GM23338 (cell line): ENCODE measurements at regions not wholly inside any gene's neighbourhood (a gene's known extent, or its start where the extent isn't known, plus 50 kb on each side); places are given as distances from the start of the nearest gene placed in this dataset.

ENCODE experiments used
- CREB1 ChIP-seq: fragments of 250-450 bp; sonication (Bioruptor Pico); IDR thresholded peaks from 2 replicates; pipeline ENCODE4 v1.5.0; 2020; ENCODE audit warnings: low read depth, mild to moderate bottlenecking, moderate library complexity
- EZH2 ChIP-seq: fragments of 200-600 bp; sonication (generic); IDR thresholded peaks from one replicate; pipeline ENCODE4 v1.8.0; 2017; ENCODE audit warnings: antibody characterized with exemption, mild to moderate bottlenecking, low read depth; ENCODE audit not compliant: unreplicated experiment
- EZH2phosphoT487 ChIP-seq: fragments of 200-600 bp; sonication (generic); IDR thresholded peaks from one replicate; pipeline ENCODE4 v1.8.1; 2018; ENCODE audit warnings: antibody characterized with exemption; ENCODE audit not compliant: unreplicated experiment
- JUNB ChIP-seq: IDR thresholded peaks from one replicate; pipeline ENCODE4 v1.6.1; 2016; ENCODE audit warnings: antibody characterized with exemption; ENCODE audit not compliant: unreplicated experiment
- NANOG ChIP-seq: IDR thresholded peaks from 2 replicates; pipeline ENCODE4 v1.6.1; 2016; ENCODE audit warnings: antibody characterized with exemption, borderline replicate concordance
- POLR2AphosphoS5 ChIP-seq: IDR thresholded peaks from 2 replicates; pipeline ENCODE4 v1.6.1; 2016; ENCODE audit warnings: antibody characterized with exemption, low read depth
- REST ChIP-seq: IDR thresholded peaks from one replicate; pipeline ENCODE4 v1.6.1; 2018; ENCODE audit warnings: antibody characterized with exemption; ENCODE audit not compliant: unreplicated experiment
- ZNF114 ChIP-seq: fragments of 250-450 bp; sonication (Bioruptor Pico); IDR thresholded peaks from 2 replicates; pipeline ENCODE4 v1.5.0; 2020; ENCODE audit warnings: mild to moderate bottlenecking, moderate library complexity
- TF ChIP-seq, protein P1 (sequence below), 2 experiments: fragments of 200-600 bp in 1 of 2; sonication (generic) in 1 of 2; conservative IDR thresholded peaks; 2 replicates each; pipeline versions ENCODE4 v1.5.1 to v1.6.1; 2016 to 2017; ENCODE audit warnings: antibody characterized with exemption in 2 of 2, low read depth in 2 of 2, mild to moderate bottlenecking in 2 of 2, moderate library complexity in 1 of 2
- TF ChIP-seq, protein P2 (sequence below): IDR thresholded peaks from 2 replicates; pipeline ENCODE4 v1.6.1; 2016; ENCODE audit warnings: antibody characterized with exemption

- TF ChIP-seq EZH2phosphoT487 (no peak), POLR2AphosphoS5 (no peak), ZNF114 (CRISPR knock-in tag) (no peak), EZH2 (no peak), CREB1 (no peak), JUNB (no peak), REST (no peak), NANOG (no peak)
- TF ChIP-seq, protein P1, sequence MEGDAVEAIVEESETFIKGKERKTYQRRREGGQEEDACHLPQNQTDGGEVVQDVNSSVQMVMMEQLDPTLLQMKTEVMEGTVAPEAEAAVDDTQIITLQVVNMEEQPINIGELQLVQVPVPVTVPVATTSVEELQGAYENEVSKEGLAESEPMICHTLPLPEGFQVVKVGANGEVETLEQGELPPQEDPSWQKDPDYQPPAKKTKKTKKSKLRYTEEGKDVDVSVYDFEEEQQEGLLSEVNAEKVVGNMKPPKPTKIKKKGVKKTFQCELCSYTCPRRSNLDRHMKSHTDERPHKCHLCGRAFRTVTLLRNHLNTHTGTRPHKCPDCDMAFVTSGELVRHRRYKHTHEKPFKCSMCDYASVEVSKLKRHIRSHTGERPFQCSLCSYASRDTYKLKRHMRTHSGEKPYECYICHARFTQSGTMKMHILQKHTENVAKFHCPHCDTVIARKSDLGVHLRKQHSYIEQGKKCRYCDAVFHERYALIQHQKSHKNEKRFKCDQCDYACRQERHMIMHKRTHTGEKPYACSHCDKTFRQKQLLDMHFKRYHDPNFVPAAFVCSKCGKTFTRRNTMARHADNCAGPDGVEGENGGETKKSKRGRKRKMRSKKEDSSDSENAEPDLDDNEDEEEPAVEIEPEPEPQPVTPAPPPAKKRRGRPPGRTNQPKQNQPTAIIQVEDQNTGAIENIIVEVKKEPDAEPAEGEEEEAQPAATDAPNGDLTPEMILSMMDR (conservative IDR thresholded peaks at IDR 0.05; ENCODE audit: low read depth in 2 of 2) = no peak
- TF ChIP-seq, protein P2, sequence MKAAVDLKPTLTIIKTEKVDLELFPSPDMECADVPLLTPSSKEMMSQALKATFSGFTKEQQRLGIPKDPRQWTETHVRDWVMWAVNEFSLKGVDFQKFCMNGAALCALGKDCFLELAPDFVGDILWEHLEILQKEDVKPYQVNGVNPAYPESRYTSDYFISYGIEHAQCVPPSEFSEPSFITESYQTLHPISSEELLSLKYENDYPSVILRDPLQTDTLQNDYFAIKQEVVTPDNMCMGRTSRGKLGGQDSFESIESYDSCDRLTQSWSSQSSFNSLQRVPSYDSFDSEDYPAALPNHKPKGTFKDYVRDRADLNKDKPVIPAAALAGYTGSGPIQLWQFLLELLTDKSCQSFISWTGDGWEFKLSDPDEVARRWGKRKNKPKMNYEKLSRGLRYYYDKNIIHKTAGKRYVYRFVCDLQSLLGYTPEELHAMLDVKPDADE = no peak
These were observed 116.5 kb upstream of the CMC1 start for GRCh38 chr3:28124882-28125281.
